Central memory CD8-positive, alpha-beta T cell (primary cell): ENCODE measurements at regions not wholly inside any gene's neighbourhood (a gene's known extent, or its start where the extent isn't known, plus 50 kb on each side); places are given as distances from the start of the nearest gene placed in this dataset.

Source experiments
- ATAC-seq: fragments of 150-1000 bp; cut with Tn5 transposase; replicated peaks from 2 replicates; pipeline ENCODE4 v1.10.0; 2022; ENCODE audit warnings: mild to moderate bottlenecking, moderate FRiP score, moderate number of reproducible peaks; ENCODE audit not compliant: poor library complexity, severe bottlenecking; ENCODE audit errors: extremely low read depth
- DNase-seq, 2 donors: peaks; one replicate each; pipeline ENCODE4 v3.0.0; 2021; ENCODE audit warnings: low spot score in 2 of 2
- H3K27ac Mint-ChIP-seq: one replicate; pipeline ENCODE4 v1.8.0; 2022; ENCODE audit warnings: low read depth, mild to moderate bottlenecking, moderate library complexity, mixed read lengths
- H3K27me3 Mint-ChIP-seq: one replicate; pipeline ENCODE4 v1.8.0; 2022; ENCODE audit warnings: mixed read lengths
- H3K36me3 Mint-ChIP-seq: one replicate; pipeline ENCODE4 v1.8.0; 2022; ENCODE audit warnings: mild to moderate bottlenecking, moderate library complexity, mixed read lengths; ENCODE audit not compliant: insufficient read depth
- H3K4me1 Mint-ChIP-seq: one replicate; pipeline ENCODE4 v1.8.0; 2022; ENCODE audit warnings: mixed read lengths
- H3K4me3 Mint-ChIP-seq: one replicate; pipeline ENCODE4 v1.8.0; 2022; ENCODE audit warnings: mild to moderate bottlenecking, moderate library complexity, mixed read lengths
- H3K9me3 Mint-ChIP-seq: one replicate; pipeline ENCODE4 v1.8.0; 2022; ENCODE audit warnings: mixed read lengths

DNA sequence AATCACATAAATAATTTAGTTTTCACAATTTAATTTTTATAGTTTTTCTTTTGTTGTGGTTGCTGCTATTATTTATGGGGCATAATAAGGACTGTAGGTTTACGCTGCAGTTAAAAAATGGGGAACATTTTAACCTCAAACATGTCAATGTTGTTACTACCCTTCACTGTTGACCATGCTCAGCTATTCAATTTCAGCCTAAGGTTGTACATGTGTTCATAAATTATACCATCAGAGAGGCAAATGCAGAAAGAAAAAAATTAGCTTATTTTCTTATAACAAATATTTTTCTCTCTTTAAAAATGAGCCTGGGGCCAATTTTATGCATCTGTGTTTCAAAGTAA is 110.1 kb upstream of the PITRM1 start:
- no peak for DNase-seq
- H3K4me1 Mint-ChIP-seq: no peaks in the 10 kb centered on the region
- H3K27me3 Mint-ChIP-seq: peaks cover 55% of the 10 kb centered on the region
- no peaks in the 10 kb centered on the region for H3K36me3 Mint-ChIP-seq
- H3K4me3 Mint-ChIP-seq: no peak overlapping the region
- no peaks in the 10 kb centered on the region for H3K9me3 Mint-ChIP-seq
- ATAC-seq: no peak
- H3K27ac Mint-ChIP-seq: no peak overlapping the region

DNA sequence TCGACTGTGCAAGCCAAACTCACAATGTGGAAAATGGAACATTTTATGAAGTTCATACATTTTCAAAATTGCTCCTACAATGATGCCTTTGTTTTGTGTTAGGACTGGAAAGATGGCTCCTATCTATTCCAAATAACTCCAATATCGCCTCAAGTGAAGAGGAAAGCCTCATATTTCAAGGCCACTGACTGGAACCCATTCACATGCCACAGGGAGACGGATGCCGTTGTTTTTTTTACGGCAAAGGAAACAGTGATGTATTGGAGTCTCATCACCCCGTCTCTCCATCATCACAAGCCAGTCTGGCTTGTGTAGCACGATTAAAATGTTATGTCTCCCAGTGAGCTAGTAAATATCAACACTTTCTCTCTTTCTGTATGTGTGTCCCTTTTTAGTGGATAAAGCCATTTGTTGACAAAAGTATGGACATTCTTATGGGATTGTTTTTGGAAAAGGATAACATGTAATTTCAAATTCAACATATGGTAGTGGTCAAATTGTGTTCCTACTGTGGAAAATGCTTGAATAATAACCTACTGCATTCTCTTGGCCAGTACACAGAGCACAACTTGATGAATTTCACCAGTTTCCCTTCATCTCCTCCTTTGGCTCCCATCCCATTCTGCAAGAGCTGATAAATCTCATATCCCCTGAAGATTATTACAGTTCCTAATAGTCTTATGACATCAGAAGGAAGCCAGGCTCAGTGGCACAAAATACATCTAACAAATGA is 109.5 kb upstream of the PITRM1 start:
- no peak overlapping the region for H3K27ac Mint-ChIP-seq
- no peak overlapping the region for H3K4me3 Mint-ChIP-seq
- no peaks in the 10 kb centered on the region for H3K4me1 Mint-ChIP-seq
- H3K27me3 Mint-ChIP-seq: peaks cover 55% of the 10 kb centered on the region
- H3K9me3 Mint-ChIP-seq: no peaks in the 10 kb centered on the region
- no peak for ATAC-seq
- H3K36me3 Mint-ChIP-seq: no peaks in the 10 kb centered on the region
- DNase-seq: no peak

DNA sequence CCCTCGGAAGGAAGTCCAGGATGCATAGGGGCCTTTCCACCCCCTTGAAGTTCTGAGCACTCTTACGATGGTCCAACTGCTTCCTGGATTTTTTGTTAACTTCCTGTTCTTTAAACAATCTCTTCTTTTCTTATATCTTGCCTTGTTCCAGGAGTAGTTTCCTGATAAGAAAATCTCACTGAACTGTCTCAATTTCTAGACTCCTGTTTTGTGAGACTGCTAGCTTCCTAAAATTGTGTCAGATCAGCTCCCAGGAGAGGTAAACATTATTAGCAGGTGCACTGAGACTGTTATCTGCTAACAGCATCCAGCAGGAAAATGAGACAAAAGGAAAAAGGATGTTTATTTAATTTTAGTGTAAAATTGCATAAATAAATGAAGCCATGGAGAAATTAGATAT is 106.2 kb upstream of the PITRM1 start:
- Mint-ChIP-seq H3K27ac (no peak overlapping the region), H3K36me3 (no peaks in the 10 kb centered on the region), H3K9me3 (no peaks in the 10 kb centered on the region), H3K27me3 (peaks cover 72% of the 10 kb centered on the region), H3K4me3 (no peak overlapping the region), H3K4me1 (no peaks in the 10 kb centered on the region)
- no peak for DNase-seq
- ATAC-seq: no peak

DNA sequence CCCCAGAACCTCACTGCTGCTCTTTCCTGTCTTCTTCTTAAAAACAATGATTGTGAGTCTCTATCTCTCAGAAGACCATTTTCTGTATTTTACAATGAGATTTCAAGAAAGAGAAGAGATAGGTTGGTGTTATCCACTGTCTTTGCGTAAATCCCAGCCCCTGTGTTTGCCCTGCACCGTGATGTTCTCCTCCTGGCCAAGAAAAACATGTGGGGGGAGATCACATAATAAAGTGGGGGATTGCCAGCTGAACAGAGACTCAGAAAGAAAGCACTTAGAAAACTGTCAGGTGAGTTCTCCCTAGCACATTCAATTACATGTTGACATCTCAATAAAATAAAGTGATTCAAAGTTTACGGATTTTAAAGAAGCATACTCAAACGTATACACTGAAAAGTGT is 105.0 kb upstream of the PITRM1 start:
- Mint-ChIP-seq H3K4me3 (no peak overlapping the region), H3K27ac (no peak overlapping the region), H3K4me1 (no peaks in the 10 kb centered on the region), H3K27me3 (peaks cover 80% of the 10 kb centered on the region), H3K36me3 (no peaks in the 10 kb centered on the region), H3K9me3 (no peaks in the 10 kb centered on the region)
- ATAC-seq: no peak
- DNase-seq: no peak

DNA sequence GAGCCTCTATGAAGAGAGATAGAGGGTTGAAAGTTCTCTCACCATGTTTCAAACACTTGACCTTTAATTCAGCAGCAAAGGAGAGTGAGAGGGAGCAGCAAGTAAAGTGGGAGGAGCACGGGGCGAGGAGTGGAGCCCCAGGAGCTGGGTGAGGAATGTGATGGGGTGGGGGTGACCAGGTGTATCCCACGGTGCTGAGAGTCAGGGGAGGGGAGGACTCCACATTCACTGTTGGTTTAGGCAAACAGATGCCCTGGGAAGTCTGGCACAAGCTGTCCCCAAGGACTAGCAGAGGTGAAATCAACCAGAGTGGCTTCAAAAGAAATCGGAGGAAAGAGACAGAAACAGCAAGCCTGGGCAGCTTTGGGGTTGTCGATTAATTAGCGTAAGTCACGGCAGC is 101.8 kb upstream of the PITRM1 start:
- Mint-ChIP-seq H3K9me3 (no peaks in the 10 kb centered on the region), H3K4me1 (no peaks in the 10 kb centered on the region), H3K27ac (no peak overlapping the region), H3K4me3 (no peak overlapping the region), H3K27me3 (peaks cover 76% of the 10 kb centered on the region), H3K36me3 (no peaks in the 10 kb centered on the region)
- DNase-seq (no peak), ATAC-seq (no peak)

DNA sequence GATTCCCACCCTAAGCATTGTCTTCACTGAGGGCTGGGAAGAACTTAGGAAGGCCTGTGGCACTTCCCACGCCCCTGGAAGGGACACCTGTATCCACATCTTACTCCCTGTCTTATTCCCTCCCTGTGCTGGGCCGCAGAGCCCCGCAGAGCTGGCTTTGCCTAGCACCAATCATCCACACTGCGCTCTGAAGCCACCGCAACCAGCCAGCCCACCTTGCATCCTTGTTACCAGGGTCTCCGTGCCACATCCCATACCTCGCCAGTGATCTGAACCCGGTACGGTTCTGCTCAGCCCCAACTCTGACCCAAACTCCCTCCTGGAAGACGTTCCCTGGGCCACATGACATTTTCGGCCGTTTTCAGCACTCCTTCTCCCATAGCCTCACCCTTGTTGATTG is 101.4 kb upstream of the PITRM1 start:
- Mint-ChIP-seq H3K9me3 (no peaks in the 10 kb centered on the region), H3K27me3 (peaks cover 71% of the 10 kb centered on the region), H3K4me3 (no peak overlapping the region), H3K36me3 (no peaks in the 10 kb centered on the region), H3K4me1 (no peaks in the 10 kb centered on the region), H3K27ac (no peak overlapping the region)
- no peak for ATAC-seq
- no peak for DNase-seq

- H3K27ac Mint-ChIP-seq: no peak overlapping the region
- ATAC-seq (no peak), DNase-seq (no peak)
- no peak overlapping the region for H3K4me3 Mint-ChIP-seq
- no peaks in the 10 kb centered on the region for H3K4me1 Mint-ChIP-seq
- no peaks in the 10 kb centered on the region for H3K36me3 Mint-ChIP-seq
- H3K9me3 Mint-ChIP-seq: no peaks in the 10 kb centered on the region
- peaks cover 55% of the 10 kb centered on the region for H3K27me3 Mint-ChIP-seq
Measured at GRCh38 chr10:3272300-3272699, 99.7 kb upstream of the PITRM1 start.

DNA sequence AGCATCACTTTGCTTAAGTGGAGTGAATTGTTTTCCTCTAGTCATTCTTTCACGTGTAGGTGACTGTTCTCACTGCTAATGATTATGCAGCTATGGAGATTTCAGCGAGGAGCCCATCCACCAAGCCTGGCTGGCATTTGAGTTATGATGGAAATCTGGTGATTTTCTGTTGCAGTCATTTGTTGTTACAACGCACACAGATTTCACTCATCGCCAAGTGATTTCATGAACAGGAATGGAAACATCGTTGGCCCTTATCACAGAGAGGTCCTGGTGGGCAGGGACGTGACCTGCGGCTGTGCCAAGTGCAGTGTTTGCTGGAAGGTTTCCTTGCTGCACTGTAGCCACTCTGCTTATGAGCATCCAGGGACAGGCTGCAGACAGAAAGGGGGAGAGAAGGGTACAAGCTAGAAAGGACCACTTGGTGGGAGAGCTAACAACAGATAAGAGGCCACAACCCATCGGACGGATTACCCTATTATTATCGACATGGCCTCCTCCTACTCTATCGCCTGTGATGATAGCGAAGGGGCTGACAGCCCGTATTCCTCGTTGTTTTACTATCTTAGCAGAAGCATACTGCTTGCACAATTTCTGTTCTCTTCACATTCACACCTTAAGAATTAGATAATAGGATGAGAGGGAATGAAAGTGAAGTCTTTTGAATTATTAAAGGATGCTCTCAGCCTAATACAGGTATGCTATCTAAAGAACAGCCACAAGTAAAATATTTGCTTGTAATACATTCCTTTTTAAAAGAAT is 99.0 kb upstream of the PITRM1 start:
- DNase-seq (no peak), ATAC-seq (no peak)
- Mint-ChIP-seq H3K27ac (no peak overlapping the region), H3K27me3 (peaks cover 47% of the 10 kb centered on the region), H3K4me1 (no peaks in the 10 kb centered on the region), H3K4me3 (no peak overlapping the region), H3K9me3 (no peaks in the 10 kb centered on the region), H3K36me3 (no peaks in the 10 kb centered on the region)

DNA sequence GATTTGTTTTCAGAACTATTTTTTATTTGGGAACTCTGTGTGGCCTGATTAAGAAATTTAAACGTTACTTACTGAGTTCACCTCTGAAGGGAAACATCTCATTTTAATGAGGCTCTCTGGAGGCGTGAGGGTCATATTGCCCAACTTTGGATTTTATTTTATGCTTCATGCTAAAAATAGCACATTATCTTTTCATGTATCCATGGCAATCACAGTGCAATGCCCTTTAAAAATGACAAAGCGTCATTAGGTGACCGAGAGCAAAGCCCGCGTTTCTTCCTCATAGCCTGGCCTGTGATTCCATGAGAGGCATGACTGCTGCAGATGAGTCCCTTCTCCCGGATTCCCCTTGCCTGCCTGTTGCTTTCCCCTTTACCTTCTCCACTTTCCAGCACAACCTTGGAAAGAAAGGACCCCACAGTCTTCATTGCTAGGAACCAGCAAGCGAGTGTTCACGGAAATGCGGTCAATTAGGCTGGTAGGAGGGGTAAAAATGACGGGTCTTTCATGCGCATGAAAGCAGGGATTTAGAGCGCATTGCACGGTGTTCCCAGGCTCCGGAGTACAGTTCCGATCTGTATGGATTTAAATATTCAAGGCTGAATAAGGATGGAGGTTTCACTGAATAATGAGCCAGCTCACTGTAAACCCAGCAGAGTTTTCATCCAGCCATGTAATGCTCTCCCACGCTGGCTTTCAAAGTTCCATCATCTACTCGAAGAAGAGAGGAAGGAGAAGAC is 98.2 kb upstream of the PITRM1 start:
- Mint-ChIP-seq H3K27me3 (peaks cover 39% of the 10 kb centered on the region), H3K4me3 (no peak overlapping the region), H3K4me1 (no peaks in the 10 kb centered on the region), H3K36me3 (no peaks in the 10 kb centered on the region), H3K27ac (no peak overlapping the region), H3K9me3 (no peaks in the 10 kb centered on the region)
- DNase-seq (no peak), ATAC-seq (no peak)

- H3K36me3 Mint-ChIP-seq: no peaks in the 10 kb centered on the region
- H3K9me3 Mint-ChIP-seq: no peaks in the 10 kb centered on the region
- no peak for DNase-seq
- no peak for ATAC-seq
- H3K27ac Mint-ChIP-seq: no peak overlapping the region
- H3K27me3 Mint-ChIP-seq: peaks cover 37% of the 10 kb centered on the region
- no peaks in the 10 kb centered on the region for H3K4me1 Mint-ChIP-seq
- H3K4me3 Mint-ChIP-seq: no peak overlapping the region
Measured at GRCh38 chr10:3268025-3268424, 95.4 kb upstream of the PITRM1 start.

DNA sequence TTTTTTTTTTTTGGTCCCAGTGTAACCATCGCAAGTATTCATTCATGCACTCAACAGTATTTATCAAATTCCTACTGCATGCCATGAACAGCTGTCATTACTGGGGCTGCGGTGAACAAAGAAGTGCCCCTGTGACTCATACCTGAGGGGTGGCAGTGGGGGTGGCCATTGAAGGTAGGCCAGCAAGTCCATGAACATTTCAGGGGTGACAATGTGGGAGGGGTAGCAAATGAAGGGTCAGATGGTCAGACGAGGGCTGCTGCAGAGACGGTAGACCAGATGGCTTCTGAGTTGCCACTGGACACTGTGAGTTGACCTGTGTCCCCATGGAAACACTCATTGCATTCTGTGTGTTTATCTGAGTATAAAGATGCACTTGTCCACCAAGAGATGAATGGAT is 92.5 kb upstream of the PITRM1 start:
- Mint-ChIP-seq H3K4me3 (no peak overlapping the region), H3K36me3 (no peaks in the 10 kb centered on the region), H3K9me3 (no peaks in the 10 kb centered on the region), H3K27ac (no peak overlapping the region), H3K4me1 (no peaks in the 10 kb centered on the region), H3K27me3 (peaks cover 48% of the 10 kb centered on the region)
- ATAC-seq (no peak), DNase-seq (no peak)

- ATAC-seq (no peak), DNase-seq (no peak)
- Mint-ChIP-seq H3K4me1 (no peaks in the 10 kb centered on the region), H3K27me3 (peaks cover 57% of the 10 kb centered on the region), H3K27ac (no peak overlapping the region), H3K4me3 (no peak overlapping the region), H3K36me3 (no peaks in the 10 kb centered on the region), H3K9me3 (no peaks in the 10 kb centered on the region)
Measured at GRCh38 chr10:3264161-3264761, 91.7 kb upstream of the PITRM1 start.
